LNCAP (cell line): ENCODE measurements at regions not wholly inside any gene's neighbourhood (a gene's known extent, or its start where the extent isn't known, plus 50 kb on each side); places are given as distances from the start of the nearest gene placed in this dataset.

ENCODE experiments used
- CTCF ChIP-seq: fragments of 450-650 bp; IDR thresholded peaks from 2 replicates; pipeline ENCODE4 v1.5.1; 2017; ENCODE audit warnings: mild to moderate bottlenecking

GRCh38 chr9:113678859-113679256 is 197.3 kb upstream of the ZNF618 start:
- TF ChIP-seq CTCF, result no peak

GRCh38 chr9:113682297-113682771 is 193.8 kb upstream of the ZNF618 start:
- peak; percentile 96 for TF ChIP-seq CTCF

GRCh38 chr9:113687107-113687679 is 188.9 kb upstream of the ZNF618 start:
- no peak for TF ChIP-seq CTCF

GRCh38 chr9:113687680-113688371 is 188.3 kb upstream of the ZNF618 start:
- no peak for TF ChIP-seq CTCF

GRCh38 chr9:113690055-113690740 is 185.9 kb upstream of the ZNF618 start:
- TF ChIP-seq CTCF, result no peak

DNA sequence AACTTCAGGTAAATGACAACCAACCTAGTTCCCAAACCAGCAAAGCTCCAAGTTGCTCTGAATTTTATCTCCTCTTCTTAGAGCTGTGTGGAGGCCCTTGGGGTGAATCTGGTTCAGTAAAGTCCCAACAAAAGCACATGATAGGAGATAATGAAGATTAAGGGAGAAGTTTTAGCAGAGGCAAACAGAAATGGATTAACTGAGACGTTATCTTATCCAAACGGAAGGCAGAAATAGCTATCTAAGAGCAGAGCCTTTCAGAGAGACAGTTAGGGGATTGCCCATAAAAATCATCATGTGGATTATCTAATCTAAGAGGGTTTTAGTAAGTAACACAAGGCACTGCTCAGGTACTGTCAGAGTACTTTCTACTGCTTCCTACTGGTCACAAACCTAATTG is 183.9 kb upstream of the ZNF618 start:
- TF ChIP-seq CTCF, result no peak

DNA sequence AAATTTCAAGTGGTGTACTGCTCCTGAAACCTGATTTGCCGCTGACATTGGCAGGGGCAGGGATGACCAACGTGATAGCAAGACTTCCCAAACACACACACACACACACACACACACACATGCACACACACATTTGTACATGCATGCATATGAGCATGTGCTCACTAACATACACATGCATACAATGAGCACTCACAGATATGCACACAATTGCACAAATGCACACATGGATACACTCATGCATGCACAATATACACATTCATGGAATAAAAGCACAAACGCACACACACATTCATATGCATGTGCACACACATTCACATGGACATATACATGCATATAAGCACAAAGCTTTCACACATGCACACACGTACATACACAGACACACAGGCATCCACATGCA is 181.2 kb upstream of the ZNF618 start:
- no peak for TF ChIP-seq CTCF
